ENCODE measurements at regions not wholly inside any gene's neighbourhood (a gene's known extent, or its start where the extent isn't known, plus 50 kb on each side); places are given as distances from the start of the nearest gene placed in this dataset.

GRCh38 chr6:65852369-65852852 lies 145.4 kb upstream of the EYS start:
- no peaks in the 10 kb centered on the region for H3K79me2 ChIP-seq (ENCODE audit: insufficient read depth, low read depth)
- H3K4me3 ChIP-seq (IDR thresholded peaks at IDR 0.05; ENCODE audit: insufficient read depth, low read depth, low read length) = no peak overlapping the region
- H3K27ac ChIP-seq = no peak overlapping the region
- no peak for TF ChIP-seq CTCF (conservative IDR thresholded peaks at IDR 0.05; ENCODE audit: low read depth, low read length)
- no peaks in the 10 kb centered on the region for H3K36me3 ChIP-seq (ENCODE audit: insufficient read depth)
- H3K4me2 ChIP-seq = no peak overlapping the region
- no peaks in the 10 kb centered on the region for H4K20me1 ChIP-seq (ENCODE audit: insufficient read depth)
- H3K9ac ChIP-seq = no peak overlapping the region
- no peaks in the 10 kb centered on the region for H3K4me1 ChIP-seq (ENCODE audit: low read depth, poor library complexity, severe bottlenecking)
- H2AFZ ChIP-seq (ENCODE audit: low read depth) = no peak overlapping the region
- no peaks in the 10 kb centered on the region for H3K27me3 ChIP-seq (ENCODE audit: insufficient read depth, low read depth)

GRCh38 chr6:65830151-65830550 lies 123.1 kb upstream of the EYS start:
- Histone ChIP-seq H3K27me3 (ENCODE audit: insufficient read depth, low read depth) (no peaks in the 10 kb centered on the region), H3K4me3 (IDR thresholded peaks at IDR 0.05; ENCODE audit: insufficient read depth, low read depth, low read length) (no peak overlapping the region), H3K36me3 (ENCODE audit: insufficient read depth) (no peaks in the 10 kb centered on the region), H3K27ac (no peak overlapping the region), H3K79me2 (ENCODE audit: insufficient read depth, low read depth) (no peaks in the 10 kb centered on the region), H3K4me2 (no peak overlapping the region), H3K9ac (no peak overlapping the region), H2AFZ (ENCODE audit: low read depth) (no peak overlapping the region), H4K20me1 (ENCODE audit: insufficient read depth) (no peaks in the 10 kb centered on the region), H3K4me1 (ENCODE audit: low read depth, poor library complexity, severe bottlenecking) (no peaks in the 10 kb centered on the region)
- no peak for TF ChIP-seq CTCF (conservative IDR thresholded peaks at IDR 0.05; ENCODE audit: low read depth, low read length)

GRCh38 chr6:65819152-65819551 lies 112.1 kb upstream of the EYS start:
- no peak overlapping the region for H3K4me2 ChIP-seq
- no peak overlapping the region for H3K27ac ChIP-seq
- no peak for TF ChIP-seq CTCF (conservative IDR thresholded peaks at IDR 0.05; ENCODE audit: low read depth, low read length)
- H2AFZ ChIP-seq (ENCODE audit: low read depth) = no peak overlapping the region
- no peak overlapping the region for H3K4me3 ChIP-seq (IDR thresholded peaks at IDR 0.05; ENCODE audit: insufficient read depth, low read depth, low read length)
- no peaks in the 10 kb centered on the region for H3K27me3 ChIP-seq (ENCODE audit: insufficient read depth, low read depth)
- no peaks in the 10 kb centered on the region for H3K4me1 ChIP-seq (ENCODE audit: low read depth, poor library complexity, severe bottlenecking)
- no peaks in the 10 kb centered on the region for H3K79me2 ChIP-seq (ENCODE audit: insufficient read depth, low read depth)
- H4K20me1 ChIP-seq (ENCODE audit: insufficient read depth) = no peaks in the 10 kb centered on the region
- H3K9ac ChIP-seq = no peak overlapping the region
- no peaks in the 10 kb centered on the region for H3K36me3 ChIP-seq (ENCODE audit: insufficient read depth)

- Histone ChIP-seq H3K4me1 (ENCODE audit: low read depth, poor library complexity, severe bottlenecking) (no peaks in the 10 kb centered on the region), H2AFZ (ENCODE audit: low read depth) (no peak overlapping the region), H3K4me3 (IDR thresholded peaks at IDR 0.05; ENCODE audit: insufficient read depth, low read depth, low read length) (no peak overlapping the region), H3K9ac (no peak overlapping the region), H3K4me2 (no peak overlapping the region), H3K27me3 (ENCODE audit: insufficient read depth, low read depth) (no peaks in the 10 kb centered on the region), H3K36me3 (ENCODE audit: insufficient read depth) (no peaks in the 10 kb centered on the region), H4K20me1 (ENCODE audit: insufficient read depth) (no peaks in the 10 kb centered on the region), H3K27ac (no peak overlapping the region), H3K79me2 (ENCODE audit: insufficient read depth, low read depth) (no peaks in the 10 kb centered on the region)
- TF ChIP-seq CTCF (conservative IDR thresholded peaks at IDR 0.05; ENCODE audit: low read depth, low read length) = no peak
These were observed 111.5 kb upstream of the EYS start for GRCh38 chr6:65818576-65818975.
